ENCODE measurements at regions not wholly inside any gene's neighbourhood (a gene's known extent, or its start where the extent isn't known, plus 50 kb on each side); places are given as distances from the start of the nearest gene placed in this dataset.
"Not testable (repeated sequence)": the region's sequence is repeated elsewhere in the genome, so short reads cannot be mapped to it uniquely, and the experiment has no call there.

DNA sequence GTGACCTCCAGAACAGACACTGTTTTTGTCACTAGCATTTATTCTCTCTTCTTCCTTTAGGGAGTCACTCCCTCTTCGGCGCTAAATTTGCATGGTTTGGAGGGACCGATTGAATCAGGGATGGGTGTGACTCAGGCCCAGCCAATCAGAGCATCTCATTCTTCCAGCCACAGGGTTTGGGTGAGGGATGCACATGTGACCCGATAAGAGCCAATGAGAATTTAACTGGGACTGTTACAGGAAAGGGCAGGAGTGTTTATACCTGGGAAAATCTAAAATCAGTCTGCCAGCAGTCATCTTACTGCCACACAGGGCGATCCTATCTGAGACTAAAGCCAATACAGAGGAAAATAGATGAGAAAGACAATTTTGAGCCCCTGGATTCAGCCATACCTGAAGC is 351.2 kb upstream of the ERCC4 start:
- in situ Hi-C loops (cut with MboI; ENCODE audit: low pct_unique_long_range_greater_than_20kb, low sequenced_read_pairs): no loop called here
- no peak for DNase-seq

DNA sequence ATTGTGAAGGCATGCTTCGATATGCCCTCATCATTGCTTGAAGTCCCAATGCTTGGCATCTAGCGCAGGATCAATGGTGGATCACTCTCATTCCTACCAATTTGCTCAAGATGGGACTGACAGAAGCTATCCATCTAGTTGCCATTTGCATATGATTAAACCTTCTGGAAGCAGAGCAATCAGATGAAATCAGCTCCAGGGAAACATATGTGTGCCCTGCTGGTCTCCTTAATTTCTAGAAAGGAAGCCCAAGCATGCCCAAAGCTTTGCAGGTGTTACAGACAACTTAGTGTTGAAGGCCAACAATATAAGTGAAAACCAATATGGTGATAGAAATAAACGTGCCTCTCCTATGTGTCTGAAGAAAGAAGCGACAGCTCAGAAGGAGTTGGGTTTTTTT is 350.0 kb upstream of the ERCC4 start:
- DNase-seq: no peak
- in situ Hi-C loops (cut with MboI; ENCODE audit: low pct_unique_long_range_greater_than_20kb, low sequenced_read_pairs): no loop called here

DNA sequence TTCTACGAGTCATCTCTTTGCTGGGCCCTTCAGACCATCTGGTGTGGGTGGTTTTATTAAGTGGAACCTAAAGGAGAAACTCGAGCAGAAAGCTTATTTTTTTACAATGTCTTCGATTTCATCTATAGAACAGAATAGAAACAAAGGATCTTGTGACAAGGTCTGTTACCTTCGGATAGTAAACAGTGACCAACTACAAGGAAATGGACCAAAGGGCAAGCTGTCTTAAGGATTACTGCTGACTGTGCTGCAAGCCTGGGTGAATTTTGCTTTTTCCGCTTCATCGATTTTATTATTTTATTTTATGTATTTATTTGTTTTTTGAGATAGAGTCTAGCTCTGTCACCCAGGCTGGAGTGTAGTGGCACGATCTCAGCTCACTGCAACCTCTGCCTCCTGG is 348.9 kb upstream of the ERCC4 start:
- in situ Hi-C loops (cut with MboI; ENCODE audit: low pct_unique_long_range_greater_than_20kb, low sequenced_read_pairs): no loop called here
- no peak for DNase-seq

DNA sequence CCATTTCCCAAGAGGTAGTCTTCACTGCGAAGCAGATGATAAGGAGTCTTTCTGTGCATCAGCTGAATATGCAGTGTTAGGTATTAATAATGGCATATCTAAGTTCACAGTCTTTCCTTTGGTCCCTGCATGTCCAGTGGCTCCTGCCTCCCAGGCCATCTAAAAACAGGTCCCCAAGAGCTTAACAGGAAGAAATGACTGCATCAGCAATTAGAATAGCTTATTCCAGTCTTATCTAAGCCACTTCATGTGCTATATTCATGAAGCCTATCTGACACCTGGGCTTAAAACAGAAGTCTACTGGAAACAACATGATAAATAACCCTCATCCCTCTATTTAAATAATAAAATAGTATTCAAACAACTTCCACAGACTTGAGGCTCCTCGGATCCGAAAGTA is 346.1 kb upstream of the ERCC4 start:
- DNase-seq: no peak
- in situ Hi-C loops (cut with MboI; ENCODE audit: low pct_unique_long_range_greater_than_20kb, low sequenced_read_pairs): no loop called here

DNA sequence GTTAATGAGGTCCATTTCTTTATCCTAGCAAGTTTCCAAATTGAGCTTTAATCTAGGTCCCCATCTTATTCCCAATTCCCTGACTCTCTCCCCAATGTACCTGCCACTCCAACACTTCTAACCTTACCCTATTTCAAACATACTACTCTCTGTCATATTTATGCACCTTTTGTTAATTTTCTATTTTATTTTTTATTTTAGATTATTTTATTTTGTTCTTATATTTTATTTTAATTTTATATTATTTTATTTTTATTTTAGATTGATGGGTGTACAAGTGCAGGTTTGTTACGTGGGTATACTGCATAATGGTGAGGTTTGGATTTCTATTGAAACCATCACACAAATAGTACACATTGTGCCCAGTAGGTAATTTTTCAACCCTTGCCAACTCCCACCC is 333.9 kb upstream of the ERCC4 start:
- DNase-seq: no peak
- in situ Hi-C loops (cut with MboI; ENCODE audit: low pct_unique_long_range_greater_than_20kb, low sequenced_read_pairs): no loop called here

DNA sequence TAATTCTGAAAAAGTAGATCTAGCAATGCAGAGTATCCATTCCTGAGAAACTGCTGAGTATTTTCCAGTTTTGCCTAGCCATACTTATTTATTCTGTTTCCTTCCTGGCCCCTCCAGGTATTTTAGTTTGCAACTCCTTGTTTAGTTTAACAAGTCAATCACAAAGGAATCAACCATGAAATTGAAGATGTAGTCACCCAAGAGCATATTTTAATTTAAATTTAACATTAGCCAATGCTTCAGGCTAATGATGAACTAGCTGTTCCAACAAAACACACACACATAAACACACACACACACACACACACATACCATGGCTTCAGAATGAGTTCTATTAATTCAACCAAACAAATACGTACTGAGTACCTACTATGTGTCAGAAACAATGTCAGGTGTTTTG is 332.8 kb upstream of the ERCC4 start:
- in situ Hi-C loops (cut with MboI; ENCODE audit: low pct_unique_long_range_greater_than_20kb, low sequenced_read_pairs): no loop called here
- no peak for DNase-seq

DNA sequence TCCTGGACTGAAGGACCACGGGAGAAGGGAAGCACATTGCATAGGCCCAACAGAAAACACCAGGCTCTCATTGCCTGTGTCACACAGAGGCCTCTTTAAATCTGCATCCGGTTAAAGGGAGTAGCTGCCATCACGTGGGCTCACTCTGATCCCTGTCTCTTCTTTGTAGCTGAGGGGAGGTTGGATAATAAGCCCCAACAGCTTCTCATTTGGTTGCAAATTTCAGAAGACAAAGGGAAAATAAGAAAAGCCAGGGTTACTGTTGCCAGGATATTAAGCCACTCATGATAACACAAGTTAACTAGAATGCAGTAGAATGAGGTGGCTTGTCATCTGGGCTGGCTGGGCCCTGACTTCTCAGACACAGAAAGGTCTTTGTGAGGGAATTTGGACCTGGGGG is 325.1 kb upstream of the ERCC4 start:
- in situ Hi-C loops (cut with MboI; ENCODE audit: low pct_unique_long_range_greater_than_20kb, low sequenced_read_pairs): no loop called here
- DNase-seq: no peak

DNA sequence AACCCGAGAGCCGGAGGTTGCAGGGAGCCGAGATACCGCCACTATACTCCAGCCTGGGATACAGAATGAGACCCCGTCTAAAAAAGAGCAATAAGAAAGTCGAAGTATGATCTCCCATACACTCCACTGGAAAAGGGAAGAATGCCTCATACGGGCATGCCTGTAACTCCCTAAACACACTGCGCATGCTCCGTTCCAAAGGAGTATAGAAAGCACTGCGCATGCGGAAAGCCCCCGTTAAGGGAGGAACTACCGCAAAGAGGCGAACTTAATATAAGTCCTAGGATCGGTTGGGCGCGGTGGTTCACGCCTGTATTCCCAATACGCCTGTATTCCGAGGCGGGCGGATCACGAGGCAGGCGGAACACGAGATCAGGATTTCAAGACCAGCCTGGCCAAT is 313.1 kb upstream of the ERCC4 start:
- in situ Hi-C loops (cut with MboI; ENCODE audit: low pct_unique_long_range_greater_than_20kb, low sequenced_read_pairs): no loop called here
- no peak for DNase-seq

DNA sequence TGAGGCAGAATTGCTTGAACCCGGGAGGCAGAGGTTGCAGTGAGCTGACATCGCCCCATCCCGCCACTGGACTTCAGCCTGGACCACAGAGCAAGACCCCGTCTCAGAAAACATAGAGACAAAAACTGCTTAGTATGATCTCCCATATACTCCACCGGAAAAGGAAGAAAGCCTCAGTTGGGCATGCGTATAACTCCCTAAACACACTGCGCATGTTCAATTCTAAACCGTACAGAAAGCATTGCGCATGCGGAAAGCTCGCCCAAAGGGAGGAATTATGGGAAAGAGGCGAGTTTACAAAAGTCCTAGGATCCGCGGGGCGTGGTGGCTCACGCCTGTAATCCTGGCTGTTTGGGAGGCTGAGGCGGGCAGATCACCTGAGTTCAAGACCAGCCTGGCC is 312.7 kb upstream of the ERCC4 start:
- in situ Hi-C loops (cut with MboI; ENCODE audit: low pct_unique_long_range_greater_than_20kb, low sequenced_read_pairs): no loop called here
- no peak for DNase-seq

DNA sequence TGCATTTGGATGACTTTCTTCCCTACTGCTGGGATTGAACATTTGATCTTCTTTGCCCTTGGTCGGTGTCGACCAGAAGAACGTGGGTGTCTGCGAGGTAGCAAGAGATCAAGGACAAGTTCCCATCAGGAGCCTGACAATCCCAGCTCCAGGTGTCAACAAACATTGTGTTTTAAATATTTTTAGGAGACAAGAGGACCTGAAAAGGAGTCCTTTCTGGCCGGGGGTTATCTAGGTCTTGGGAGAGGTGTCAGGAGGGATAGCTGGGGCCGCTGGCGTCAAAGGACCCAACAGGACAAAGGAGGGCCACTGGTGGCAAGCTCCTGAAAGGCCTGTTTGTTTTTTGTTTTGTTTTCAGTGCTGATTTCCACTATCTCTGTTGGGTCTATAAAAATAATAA is 308.4 kb upstream of the ERCC4 start:
- in situ Hi-C loops (cut with MboI; ENCODE audit: low pct_unique_long_range_greater_than_20kb, low sequenced_read_pairs): no loop called here
- DNase-seq: no peak

DNA sequence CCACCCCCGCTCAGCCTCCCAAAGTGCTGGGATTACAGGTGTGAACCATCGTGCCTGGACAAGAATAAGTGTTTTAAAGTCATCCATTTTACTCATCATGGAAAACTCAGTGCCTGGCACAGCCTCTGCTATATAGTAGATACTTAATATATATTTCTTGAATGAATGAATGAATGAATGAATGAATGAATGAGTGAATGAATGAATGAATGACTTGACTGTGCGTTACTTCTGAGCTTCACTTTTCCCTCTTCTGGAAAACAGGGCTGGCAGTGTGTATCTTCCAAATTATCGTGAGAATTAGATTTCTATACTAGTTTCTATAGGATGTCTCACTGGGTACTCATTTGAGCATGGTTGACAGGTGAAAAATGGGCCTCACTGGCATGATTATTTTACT is 307.3 kb upstream of the ERCC4 start:
- in situ Hi-C loops (cut with MboI; ENCODE audit: low pct_unique_long_range_greater_than_20kb, low sequenced_read_pairs): no loop called here
- DNase-seq: no peak

DNA sequence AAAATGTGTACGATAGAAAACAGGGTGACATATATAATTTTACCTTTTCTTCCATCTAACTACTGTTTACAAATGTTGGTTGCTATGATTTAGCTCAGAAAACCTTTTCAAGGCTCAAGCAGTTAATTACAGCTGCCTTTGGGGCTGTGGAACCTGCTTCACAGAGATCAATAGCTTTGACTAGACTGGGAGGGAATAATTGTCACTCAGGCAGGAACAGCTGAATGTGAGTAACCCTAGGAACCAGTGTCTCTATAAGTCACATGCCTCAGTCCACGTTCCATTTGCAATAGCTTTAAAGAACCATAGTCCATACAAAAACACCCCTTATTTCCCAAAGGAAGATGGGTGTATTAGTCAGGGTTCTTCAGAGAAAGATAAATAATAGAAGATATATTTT is 306.8 kb upstream of the ERCC4 start:
- in situ Hi-C loops (cut with MboI; ENCODE audit: low pct_unique_long_range_greater_than_20kb, low sequenced_read_pairs): no loop called here

DNA sequence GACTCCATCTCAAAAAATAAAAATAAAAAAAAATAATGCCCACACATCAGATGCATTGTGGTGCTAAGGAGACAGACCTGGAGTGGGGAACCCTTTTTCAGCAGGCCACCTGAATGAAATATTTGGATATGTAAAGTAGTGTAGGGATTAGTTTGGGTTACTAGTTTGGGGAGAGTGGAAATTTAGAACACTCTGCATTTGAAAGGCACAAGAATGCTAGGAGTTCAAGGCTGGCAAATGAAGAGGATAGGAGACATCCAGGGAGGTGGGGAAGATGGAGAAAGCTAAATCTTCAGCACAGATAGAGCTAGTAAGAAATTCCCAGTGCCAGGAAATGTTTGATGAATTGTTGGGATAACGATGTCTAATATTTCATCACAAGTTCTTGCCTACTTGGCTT is 298.3 kb upstream of the ERCC4 start:
- in situ Hi-C loops (cut with MboI; ENCODE audit: low pct_unique_long_range_greater_than_20kb, low sequenced_read_pairs): no loop called here
- DNase-seq: no peak

More for the DNA sequence above, 306.8 kb upstream of the ERCC4 start:
- no peak for DNase-seq

DNA sequence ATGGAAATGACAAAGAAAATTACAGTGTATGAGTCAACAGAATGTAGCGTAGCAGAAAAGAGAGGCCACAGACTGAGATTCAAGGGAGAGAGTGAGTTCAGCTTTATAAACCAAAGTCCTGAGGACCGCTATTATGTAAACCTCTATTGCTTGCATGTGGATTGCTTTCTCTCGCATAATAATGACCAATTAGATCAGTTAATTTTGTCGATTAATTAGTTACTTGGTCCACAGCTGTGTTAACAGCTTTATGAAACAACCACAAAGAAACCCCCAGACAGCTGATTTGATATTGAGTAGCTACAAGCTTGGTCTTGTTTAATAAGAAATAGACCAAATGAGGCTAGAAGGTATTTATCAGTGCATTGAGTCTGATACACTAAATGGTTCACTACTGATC is 291.8 kb upstream of the ERCC4 start:
- no peak for DNase-seq
- in situ Hi-C loops (cut with MboI; ENCODE audit: low pct_unique_long_range_greater_than_20kb, low sequenced_read_pairs): no loop called here

DNA sequence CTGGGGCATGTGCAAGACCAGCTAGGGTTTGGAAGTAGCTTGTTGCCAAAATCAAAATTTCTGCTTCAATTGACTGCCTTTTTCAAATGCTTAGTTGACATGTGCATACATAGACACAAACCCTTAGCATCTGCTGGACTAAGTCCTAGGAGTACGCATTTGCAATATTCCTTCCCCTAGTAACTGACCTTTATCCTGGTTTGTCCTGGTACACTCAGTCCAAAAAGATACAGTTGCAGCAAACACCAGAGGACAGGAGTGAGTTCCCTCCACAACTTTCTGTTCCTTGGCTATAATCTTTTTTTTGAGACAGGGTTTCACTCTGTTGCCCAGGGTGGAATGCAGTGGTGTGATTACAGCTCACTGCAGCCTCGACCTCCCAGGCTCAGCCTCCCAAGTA is 290.2 kb upstream of the ERCC4 start:
- DNase-seq: no peak
- in situ Hi-C loops (cut with MboI; ENCODE audit: low pct_unique_long_range_greater_than_20kb, low sequenced_read_pairs): no loop called here

DNA sequence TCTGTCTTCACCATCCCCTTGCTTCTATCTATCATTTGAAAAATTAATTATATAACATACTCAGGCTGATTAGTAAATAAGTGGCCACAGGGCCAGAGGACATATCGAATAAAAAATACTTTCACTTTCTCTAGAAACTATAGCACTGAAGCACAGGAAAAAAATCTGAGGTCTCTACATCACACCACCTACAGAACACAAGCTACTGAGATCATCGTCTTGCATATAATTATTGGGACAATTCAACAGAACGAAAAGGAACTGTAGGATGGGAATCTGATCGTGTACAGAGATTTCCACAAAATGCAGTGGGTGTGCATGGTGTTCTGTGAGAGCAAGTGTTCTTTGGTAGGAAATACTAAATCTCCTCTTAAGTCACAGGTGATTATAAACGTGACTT is 289.6 kb upstream of the ERCC4 start:
- in situ Hi-C loops (cut with MboI; ENCODE audit: low pct_unique_long_range_greater_than_20kb, low sequenced_read_pairs): no loop called here

DNA sequence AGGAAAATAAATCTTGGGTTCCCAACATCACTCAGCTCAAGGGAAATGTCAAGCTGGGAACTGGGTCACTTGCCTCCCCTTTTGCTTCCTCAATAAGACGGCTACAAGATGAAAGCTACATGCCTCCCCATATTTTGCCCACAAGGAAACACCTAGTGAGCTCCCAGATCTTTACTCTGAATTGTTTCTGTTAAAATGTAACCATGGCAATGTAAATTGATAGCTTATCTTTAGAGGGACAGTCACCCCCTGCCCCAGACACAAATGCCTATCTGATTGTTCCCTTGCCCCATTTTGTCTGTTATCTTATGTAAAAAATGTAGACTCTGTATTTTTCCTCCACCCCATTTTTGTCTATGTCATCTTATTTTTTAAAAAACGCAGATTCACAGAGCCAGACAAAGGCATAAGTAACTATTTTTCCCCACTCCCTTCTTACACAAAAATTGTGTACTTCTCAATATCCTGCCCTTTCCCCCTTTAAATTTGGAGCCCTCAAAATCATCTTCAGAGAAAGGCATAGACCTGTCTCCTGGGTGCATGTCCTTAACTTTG is 288.7 kb upstream of the ERCC4 start:
- DNase-seq: no peak
- in situ Hi-C loops (cut with MboI; ENCODE audit: low pct_unique_long_range_greater_than_20kb, low sequenced_read_pairs): no loop called here

More for the DNA sequence above, 289.6 kb upstream of the ERCC4 start:
- no peak for DNase-seq

DNA sequence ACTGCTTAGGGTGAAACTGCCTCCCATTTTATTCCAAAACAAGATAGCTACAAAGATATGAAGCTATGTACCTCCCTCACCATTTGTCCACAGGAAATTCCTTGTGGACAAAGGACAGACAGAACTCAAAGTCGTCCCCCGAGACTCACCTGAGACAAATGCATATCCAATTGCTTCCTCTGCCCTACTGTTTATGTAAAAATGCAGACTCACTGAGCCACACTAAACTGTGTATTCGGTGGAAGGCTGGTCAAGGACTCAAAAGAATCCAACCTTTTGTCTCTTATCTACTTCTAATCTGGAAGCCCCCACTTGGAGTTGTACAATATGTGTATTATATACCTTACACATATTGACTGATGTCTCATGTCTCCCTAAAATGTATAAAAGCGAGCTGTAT is 288.0 kb upstream of the ERCC4 start:
- in situ Hi-C loops (cut with MboI; ENCODE audit: low pct_unique_long_range_greater_than_20kb, low sequenced_read_pairs): no loop called here
- DNase-seq: no peak

DNA sequence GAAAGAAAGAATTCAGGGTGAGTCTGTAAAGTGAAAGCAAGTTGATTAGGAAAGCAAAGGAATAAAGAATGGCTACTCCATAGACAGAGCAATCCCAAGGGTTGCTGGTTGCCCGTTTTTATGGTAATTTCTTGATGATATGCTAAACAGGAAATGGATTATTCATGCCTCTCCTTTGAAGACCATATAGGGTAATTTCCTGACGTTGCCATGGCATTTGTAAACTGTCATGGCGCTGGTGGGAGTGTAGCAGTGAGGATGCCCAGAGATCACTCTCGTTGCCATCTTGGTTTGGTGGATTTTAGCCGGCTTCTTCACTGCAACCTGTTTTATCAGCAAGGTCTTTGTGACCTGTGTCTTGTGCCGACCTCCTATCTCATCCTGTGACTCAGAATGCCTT is 287.4 kb upstream of the ERCC4 start:
- in situ Hi-C loops (cut with MboI; ENCODE audit: low pct_unique_long_range_greater_than_20kb, low sequenced_read_pairs); DNase-seq: not testable (repeated sequence)

DNA sequence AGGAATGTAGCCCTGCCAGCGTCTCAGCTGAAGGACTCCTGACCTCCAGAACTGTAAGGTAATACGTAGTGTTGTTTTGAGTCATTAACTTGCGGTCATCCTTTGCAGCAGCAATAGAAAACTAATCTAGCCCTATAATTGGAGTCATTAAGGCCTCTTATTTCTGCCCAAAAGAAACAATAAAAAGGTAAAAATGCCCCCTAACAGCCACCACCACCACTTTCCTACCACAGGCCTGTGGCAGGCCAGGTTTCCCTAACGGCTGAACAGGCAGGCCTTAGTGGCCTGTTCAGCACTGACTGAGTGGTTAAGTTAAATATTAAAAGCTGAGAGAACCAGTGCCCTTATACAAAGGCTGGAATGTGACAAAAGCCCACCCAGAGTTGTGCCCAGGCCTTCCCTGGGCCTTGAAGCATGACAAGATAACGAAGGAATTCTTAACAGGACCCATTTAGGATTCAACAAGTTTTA is 286.5 kb upstream of the ERCC4 start:
- no peak for DNase-seq
- in situ Hi-C loops (cut with MboI; ENCODE audit: low pct_unique_long_range_greater_than_20kb, low sequenced_read_pairs): no loop called here

DNA sequence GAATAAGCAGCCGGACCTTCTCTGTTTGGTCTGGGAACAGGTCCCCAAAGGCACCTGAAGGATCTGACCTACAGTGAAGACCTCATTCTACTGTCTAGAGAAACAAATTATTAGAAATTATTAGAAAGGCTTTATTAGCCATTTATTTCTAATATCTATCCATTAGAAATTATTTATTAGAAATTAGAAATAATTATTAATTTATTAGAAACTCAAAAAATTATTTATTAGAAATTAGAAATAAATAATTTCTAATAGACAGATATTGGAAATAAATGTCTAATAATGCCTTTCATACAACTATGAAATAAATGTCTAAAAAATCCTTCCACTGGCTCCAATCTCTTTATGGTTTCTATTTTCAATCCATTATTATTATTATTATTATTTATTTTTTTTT is 285.7 kb upstream of the ERCC4 start:
- in situ Hi-C loops (cut with MboI; ENCODE audit: low pct_unique_long_range_greater_than_20kb, low sequenced_read_pairs): no loop called here
- DNase-seq: no peak

DNA sequence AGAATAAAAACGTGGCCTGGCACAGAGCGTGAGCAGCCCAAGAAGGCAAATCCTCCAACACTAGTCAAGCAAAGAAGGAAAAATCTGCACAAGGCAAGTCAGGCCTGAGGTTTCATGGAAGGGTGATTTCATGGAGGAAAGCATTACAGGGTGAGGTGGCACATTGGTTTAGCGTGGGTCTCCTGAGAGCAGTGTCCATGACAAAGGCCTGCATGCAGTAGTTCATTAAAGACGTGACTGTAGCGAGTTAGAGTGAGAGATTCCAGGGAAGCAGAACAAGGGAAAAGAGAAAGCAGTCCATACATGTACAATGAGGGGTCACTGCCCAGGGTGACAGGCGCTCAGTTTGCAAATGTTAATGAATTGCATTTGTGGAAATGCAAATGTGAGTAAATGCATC is 285.0 kb upstream of the ERCC4 start:
- no peak for DNase-seq
- in situ Hi-C loops (cut with MboI; ENCODE audit: low pct_unique_long_range_greater_than_20kb, low sequenced_read_pairs): no loop called here
